SK-N-SH treated with all-trans-retinoic acid at 6 μM for 48 hours (cell line): ENCODE measurements at regions not wholly inside any gene's neighbourhood (a gene's known extent, or its start where the extent isn't known, plus 50 kb on each side); places are given as distances from the start of the nearest gene placed in this dataset.

ENCODE experiments used
- ARNTL ChIP-seq: fragments of 450-650 bp; formaldehyde crosslinking; IDR thresholded peaks from 2 replicates; pipeline ENCODE4 v1.5.0; 2020; ENCODE audit warnings: low read depth, mild to moderate bottlenecking, moderate library complexity, borderline replicate concordance
- BACH2 ChIP-seq: fragments of 250-450 bp; sonication (Bioruptor Pico); IDR thresholded peaks from 2 replicates; pipeline ENCODE4 v1.9.0; 2021; ENCODE audit warnings: mild to moderate bottlenecking, borderline replicate concordance
- CSDC2 ChIP-seq: fragments of 250-450 bp; sonication (Bioruptor Pico); IDR thresholded peaks from 2 replicates; pipeline ENCODE4 v1.5.0; 2020; ENCODE audit warnings: mild to moderate bottlenecking, moderate library complexity
- CSRNP3 ChIP-seq: fragments of 250-450 bp; sonication (Bioruptor Pico); IDR thresholded peaks from 2 replicates; pipeline ENCODE4 v1.5.1; 2021; ENCODE audit warnings: mild to moderate bottlenecking, moderate library complexity
- PATZ1 ChIP-seq: fragments of 250-450 bp; sonication (Bioruptor Pico); IDR thresholded peaks from 2 replicates; pipeline ENCODE4 v1.8.0; 2020; ENCODE audit warnings: mild to moderate bottlenecking, moderate library complexity, borderline replicate concordance
- POU6F1 ChIP-seq: fragments of 250-450 bp; sonication (Bioruptor Pico); IDR thresholded peaks from 2 replicates; pipeline ENCODE4 v1.8.0; 2021; ENCODE audit warnings: low read depth, mild to moderate bottlenecking, moderate library complexity, borderline replicate concordance
- TSHZ2 ChIP-seq: fragments of 250-450 bp; sonication (Bioruptor Pico); IDR thresholded peaks from 2 replicates; pipeline ENCODE4 v1.5.0; 2020; ENCODE audit warnings: mild to moderate bottlenecking, moderate library complexity
- ZC3H10 ChIP-seq: fragments of 250-450 bp; sonication (Bioruptor Pico); IDR thresholded peaks from 2 replicates; pipeline ENCODE4 v1.5.1; 2021; ENCODE audit warnings: mild to moderate bottlenecking, moderate library complexity
- ZFP30 ChIP-seq: fragments of 450-650 bp; formaldehyde crosslinking; IDR thresholded peaks from 2 replicates; pipeline ENCODE4 v1.5.0; 2022; ENCODE audit warnings: mild to moderate bottlenecking, moderate library complexity
- ZNF565 ChIP-seq: fragments of 450-650 bp; formaldehyde crosslinking; conservative IDR thresholded peaks from 2 replicates; pipeline ENCODE4 v1.5.0; 2020; ENCODE audit warnings: low read depth, mild to moderate bottlenecking, moderate library complexity
- ZNF8 ChIP-seq: fragments of 450-650 bp; formaldehyde crosslinking; IDR thresholded peaks from 2 replicates; pipeline ENCODE4 v1.5.0; 2020; ENCODE audit warnings: mild to moderate bottlenecking, moderate library complexity

- no peak for TF ChIP-seq CSRNP3 (CRISPR knock-in tag)
- TF ChIP-seq PATZ1 (CRISPR knock-in tag): no peak
- no peak for TF ChIP-seq ZNF565 (CRISPR knock-in tag)
- TF ChIP-seq ZNF8 (CRISPR knock-in tag): no peak
- no peak for TF ChIP-seq ZFP30 (CRISPR knock-in tag)
- TF ChIP-seq ARNTL (CRISPR knock-in tag): no peak
- no peak for TF ChIP-seq TSHZ2 (CRISPR knock-in tag)
- TF ChIP-seq CSDC2 (CRISPR knock-in tag): no peak
- no peak for TF ChIP-seq ZC3H10
- no peak for TF ChIP-seq BACH2 (CRISPR knock-in tag)
- TF ChIP-seq POU6F1: no peak
These were observed 151.1 kb upstream of the ELL2 start for GRCh38 chr5:96112703-96113102.
